ENCODE measurements at regions not wholly inside any gene's neighbourhood (a gene's known extent, or its start where the extent isn't known, plus 50 kb on each side); places are given as distances from the start of the nearest gene placed in this dataset.

GRCh38 chr3:66140106-66140505 lies 80.7 kb upstream of the SLC25A26 start:
- Histone ChIP-seq H3K4me1 (replicated peaks in 1 of 2; ENCODE audit: control insufficient read depth in 2 of 2, insufficient read depth in 2 of 2, low read length in 2 of 2) (no peaks in the 10 kb centered on the region), H3K4me3 (no peak overlapping the region), H3K9me1 (ENCODE audit: control insufficient read depth, insufficient read depth, low read length) (no peaks in the 10 kb centered on the region), H2AFZ (ENCODE audit: low read depth, low read length) (no peak overlapping the region), H3K9ac (ENCODE audit: insufficient read depth in 1 of 2, low read depth in 2 of 2, low read length in 2 of 2) (no peak overlapping the region), H3K4me2 (ENCODE audit: insufficient read depth, low read length) (no peak overlapping the region), H3K9me3 (replicated peaks; ENCODE audit: control insufficient read depth, insufficient read depth, low read depth, low read length) (no peaks in the 10 kb centered on the region), H3K27me3 (ENCODE audit: control insufficient read depth in 2 of 2, insufficient read depth in 2 of 2, low read length in 2 of 2) (no peaks in the 10 kb centered on the region), H4K20me1 (replicated peaks; ENCODE audit: control insufficient read depth, insufficient read depth, low read length) (no peaks in the 10 kb centered on the region), H3K36me3 (ENCODE audit: control insufficient read depth, insufficient read depth, low read length) (no peaks in the 10 kb centered on the region), H3K27ac (ENCODE audit: extremely low read depth, low read depth, low read length) (no peak overlapping the region), H3K79me2 (ENCODE audit: control insufficient read depth, insufficient read depth, low read length) (no peaks in the 10 kb centered on the region)
- no TSS peak for BruUV-seq (replicated peaks)
- ChIA-PET CTCF (ENCODE audit: low intra/inter-chr PET ratio) (no interaction called here), POLR2A (no interaction called here)
- in situ Hi-C loops (cut with MboI) (loop anchor here (25.0 kb wide), 1 partner anchor 353 kb away; no protein-coding TSS in a partner anchor), intact Hi-C loops (cut with micrococcal nuclease) (no loop called here)
- 0% methylated on average over 2 of the region's 2 CpGs for WGBS (ENCODE audit: insufficient coverage, low coverage, missing lambda C conversion rate)
- no peak for DNase-seq (ENCODE audit: extremely low read depth in 1 of 4, low spot score in 3 of 4)
- no peak for TF ChIP-seq SMARCE1 (IDR thresholded peaks at IDR 0.05)
- TF ChIP-seq KAT7 (CRISPR knock-in tag; IDR thresholded peaks at IDR 0.05; ENCODE audit: borderline replicate concordance), result no peak
- TF ChIP-seq ARID3B (CRISPR knock-in tag; IDR thresholded peaks at IDR 0.05; ENCODE audit: borderline replicate concordance), result no peak
- no peak for TF ChIP-seq PML (IDR thresholded peaks at IDR 0.05; ENCODE audit: low read length)
- no peak for TF ChIP-seq ZNF586 (CRISPR knock-in tag; conservative IDR thresholded peaks at IDR 0.05)
- no peak for TF ChIP-seq ZC3H11A (IDR thresholded peaks at IDR 0.05; ENCODE audit: low read depth, low read length)
- TF ChIP-seq SMARCB1 (IDR thresholded peaks at IDR 0.05; ENCODE audit: insufficient read length, low read depth), result no peak
- no peak for FAIRE-seq
- no peak for ATAC-seq
